Keratinocyte (primary cell): ENCODE measurements at regions not wholly inside any gene's neighbourhood (a gene's known extent, or its start where the extent isn't known, plus 50 kb on each side); places are given as distances from the start of the nearest gene placed in this dataset.

Experiments
- EZH2 ChIP-seq: IDR thresholded peaks from one replicate; pipeline ENCODE4 v1.6.1; 2012; ENCODE audit warnings: inconsistent platforms, mild to moderate bottlenecking, low read length, moderate library complexity
- TF ChIP-seq, protein P1 (sequence below), 3 experiments: IDR thresholded peaks in 1 of 3; conservative IDR thresholded peaks in 1 of 3; optimal IDR thresholded peaks in 1 of 3; 2 replicates in 2 of 3; 3 replicates in 1 of 3; pipeline versions ENCODE3 to v1.5.1; 2011; ENCODE audit warnings: low read length in 3 of 3, mild to moderate bottlenecking in 3 of 3, moderate library complexity in 2 of 3, control low read depth in 1 of 3, inconsistent platforms in 1 of 3; ENCODE audit not compliant: insufficient read depth in 2 of 3; ENCODE audit errors: extremely low read depth in 1 of 3

DNA sequence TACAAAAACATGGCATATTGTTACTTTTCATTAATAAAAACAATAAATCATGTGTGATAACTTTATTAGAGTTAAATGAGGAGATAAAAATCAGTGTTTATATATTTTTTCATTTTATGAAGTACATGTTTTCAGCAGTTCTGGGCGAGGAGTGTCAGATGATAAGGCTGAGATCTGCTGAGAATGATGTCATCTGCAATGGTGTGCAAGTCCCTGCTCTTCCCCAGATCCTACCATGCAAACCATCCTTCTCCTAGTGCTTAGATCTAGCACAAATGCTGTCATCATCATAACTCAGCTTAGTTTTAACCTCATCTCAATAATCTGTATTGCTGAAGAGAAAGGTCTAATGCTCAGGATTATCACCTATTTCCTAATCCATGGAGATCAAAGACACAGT, 214.4 kb upstream of the DAB1 start:
- TF ChIP-seq, protein P1, sequence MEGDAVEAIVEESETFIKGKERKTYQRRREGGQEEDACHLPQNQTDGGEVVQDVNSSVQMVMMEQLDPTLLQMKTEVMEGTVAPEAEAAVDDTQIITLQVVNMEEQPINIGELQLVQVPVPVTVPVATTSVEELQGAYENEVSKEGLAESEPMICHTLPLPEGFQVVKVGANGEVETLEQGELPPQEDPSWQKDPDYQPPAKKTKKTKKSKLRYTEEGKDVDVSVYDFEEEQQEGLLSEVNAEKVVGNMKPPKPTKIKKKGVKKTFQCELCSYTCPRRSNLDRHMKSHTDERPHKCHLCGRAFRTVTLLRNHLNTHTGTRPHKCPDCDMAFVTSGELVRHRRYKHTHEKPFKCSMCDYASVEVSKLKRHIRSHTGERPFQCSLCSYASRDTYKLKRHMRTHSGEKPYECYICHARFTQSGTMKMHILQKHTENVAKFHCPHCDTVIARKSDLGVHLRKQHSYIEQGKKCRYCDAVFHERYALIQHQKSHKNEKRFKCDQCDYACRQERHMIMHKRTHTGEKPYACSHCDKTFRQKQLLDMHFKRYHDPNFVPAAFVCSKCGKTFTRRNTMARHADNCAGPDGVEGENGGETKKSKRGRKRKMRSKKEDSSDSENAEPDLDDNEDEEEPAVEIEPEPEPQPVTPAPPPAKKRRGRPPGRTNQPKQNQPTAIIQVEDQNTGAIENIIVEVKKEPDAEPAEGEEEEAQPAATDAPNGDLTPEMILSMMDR (optimal IDR thresholded peaks at IDR 0.05 in 1 of 3, IDR thresholded peaks at IDR 0.05 in 1 of 3, conservative IDR thresholded peaks at IDR 0.05 in 1 of 3; ENCODE audit: extremely low read depth in 1 of 3, insufficient read depth in 2 of 3, low read length in 3 of 3) = no peak
- no peak for TF ChIP-seq EZH2
